ENCODE measurements at regions not wholly inside any gene's neighbourhood (a gene's known extent, or its start where the extent isn't known, plus 50 kb on each side); places are given as distances from the start of the nearest gene placed in this dataset.

DNA sequence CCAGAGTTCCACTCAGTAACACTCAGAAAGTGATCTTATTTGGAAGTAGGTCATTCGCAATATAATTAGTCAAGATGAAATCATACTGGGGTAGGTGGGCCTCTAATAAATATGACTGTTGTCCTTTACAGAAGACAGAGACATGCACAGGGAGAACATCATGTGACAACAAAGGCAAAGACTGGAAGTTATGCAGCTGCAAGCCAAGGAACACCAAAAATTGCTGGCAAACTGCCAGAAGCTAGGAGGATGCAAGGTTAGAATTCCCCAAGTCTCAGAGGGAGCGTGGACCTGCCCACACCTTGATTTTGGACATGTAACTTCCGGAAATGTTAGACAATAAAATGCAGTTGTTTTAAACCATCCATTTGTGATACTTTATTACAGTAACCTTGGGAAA lies 471.5 kb upstream of the AGTR1 start:
- no peak for DNase-seq (ENCODE audit: low read depth)

DNA sequence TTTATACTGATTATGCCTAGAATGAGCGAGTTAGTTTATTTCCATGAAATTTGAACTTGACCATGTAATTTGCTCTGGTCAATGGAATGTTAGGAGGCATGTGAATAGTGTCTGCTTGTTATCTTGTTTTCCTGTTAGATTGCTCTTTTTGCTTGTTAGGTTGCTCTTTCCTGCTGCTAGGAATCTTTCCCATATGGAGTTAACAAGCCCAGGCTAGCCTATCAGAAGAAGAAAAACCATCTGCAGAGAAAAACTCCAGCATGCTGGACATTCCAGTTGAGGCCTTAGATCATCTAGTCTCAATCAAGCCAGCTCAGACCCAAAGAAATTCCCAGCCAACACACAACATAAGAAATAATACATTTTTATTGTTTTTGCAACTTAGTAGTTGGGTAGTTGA lies 470.2 kb upstream of the AGTR1 start:
- peak; percentile 25 for DNase-seq (ENCODE audit: low read depth)

DNA sequence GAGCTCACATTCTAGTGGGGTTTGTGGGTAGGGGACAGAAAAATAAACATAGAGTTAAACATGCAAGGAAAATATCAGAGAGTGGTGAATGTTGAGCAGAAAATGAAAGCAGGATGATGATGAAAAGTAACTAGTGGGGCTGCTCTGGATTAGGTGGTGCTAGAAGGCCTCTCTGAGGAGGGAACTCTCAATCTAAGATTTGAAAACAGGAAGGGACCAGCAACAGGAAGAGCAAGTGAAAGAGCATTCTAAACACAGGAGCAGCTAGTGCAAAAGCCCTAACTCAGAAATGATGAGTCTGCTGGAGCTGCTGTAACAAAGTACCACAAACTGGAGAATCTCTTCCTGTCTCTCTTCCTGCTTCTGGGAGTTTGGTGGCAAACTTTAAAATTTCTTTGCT lies 468.6 kb upstream of the AGTR1 start:
- no peak for DNase-seq (ENCODE audit: low read depth)

DNA sequence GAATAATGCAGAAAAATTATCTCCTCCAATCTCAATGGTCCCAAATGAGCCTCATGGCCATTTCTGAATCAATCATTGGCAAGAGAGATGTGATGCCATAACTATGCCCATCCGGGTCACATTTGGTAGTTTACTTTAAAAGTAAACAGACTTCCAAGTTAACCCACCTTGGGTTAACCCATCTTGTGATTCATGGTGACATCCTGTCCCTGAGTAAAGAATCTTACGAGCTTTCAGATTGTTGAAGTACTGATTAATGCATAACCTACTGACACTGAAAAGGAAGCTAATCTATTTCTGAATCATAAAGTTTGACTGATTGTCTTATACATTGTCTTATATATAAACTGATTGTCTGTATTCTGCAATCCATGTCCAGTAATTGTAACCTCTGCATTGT lies 467.2 kb upstream of the AGTR1 start:
- no peak for DNase-seq (ENCODE audit: low read depth)

DNA sequence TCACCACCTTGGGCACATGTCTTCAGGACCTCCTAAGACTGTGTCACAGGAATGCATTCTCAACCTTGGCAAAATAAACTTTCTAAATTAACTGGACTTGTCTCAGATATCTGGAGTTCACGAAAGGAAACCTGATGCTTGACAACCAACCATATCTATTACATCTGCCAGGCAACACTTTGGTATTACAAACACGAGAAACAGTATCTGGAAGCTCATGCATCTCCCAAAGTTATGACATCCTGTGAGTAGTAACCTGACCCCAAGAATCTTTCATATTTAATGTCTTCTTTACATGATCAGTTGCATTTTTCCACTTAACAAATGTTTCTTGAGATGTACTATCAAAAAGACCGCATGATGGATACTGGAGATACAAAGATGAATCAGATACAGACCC lies 465.3 kb upstream of the AGTR1 start:
- peak; percentile 49 for DNase-seq (ENCODE audit: low read depth)

DNA sequence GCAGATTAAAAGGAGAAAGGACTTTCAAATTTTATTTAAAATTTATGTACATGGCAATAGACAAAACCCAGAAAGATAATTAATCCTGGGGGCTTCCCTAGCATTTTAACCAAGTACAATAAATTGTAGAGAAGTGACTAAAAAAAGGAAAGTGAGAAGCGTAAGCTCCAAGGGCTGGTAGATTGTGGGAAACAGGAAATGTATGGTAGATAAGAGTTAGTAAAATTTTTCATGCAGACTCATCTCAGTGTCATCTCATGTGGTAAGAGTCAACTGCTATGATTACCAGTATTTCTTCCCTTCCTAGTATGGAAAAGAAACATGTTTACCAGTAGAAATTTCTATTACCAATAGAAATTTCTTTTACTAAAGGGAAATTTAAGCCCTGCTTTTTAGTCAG lies 464.3 kb upstream of the AGTR1 start:
- DNase-seq (ENCODE audit: low read depth), result peak; percentile 77

DNA sequence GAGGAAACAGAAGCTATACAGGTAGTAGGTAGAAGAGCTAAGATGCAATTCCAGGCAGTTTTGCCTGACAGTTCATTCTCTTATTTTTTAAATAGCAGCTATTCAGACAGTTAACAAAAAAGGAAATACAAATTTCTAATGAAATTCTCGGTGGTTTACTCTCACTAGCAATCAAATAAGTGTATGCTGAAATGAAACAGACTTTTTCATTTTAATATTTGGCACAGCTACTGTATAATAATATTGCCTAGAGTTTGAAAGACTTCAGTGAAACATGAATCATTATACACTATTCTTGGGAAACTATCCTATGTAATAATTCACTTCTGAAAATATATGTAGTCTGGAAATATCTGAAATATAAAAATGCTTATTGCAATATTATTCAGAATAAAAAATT lies 463.2 kb upstream of the AGTR1 start:
- no peak for DNase-seq (ENCODE audit: low read depth)

DNA sequence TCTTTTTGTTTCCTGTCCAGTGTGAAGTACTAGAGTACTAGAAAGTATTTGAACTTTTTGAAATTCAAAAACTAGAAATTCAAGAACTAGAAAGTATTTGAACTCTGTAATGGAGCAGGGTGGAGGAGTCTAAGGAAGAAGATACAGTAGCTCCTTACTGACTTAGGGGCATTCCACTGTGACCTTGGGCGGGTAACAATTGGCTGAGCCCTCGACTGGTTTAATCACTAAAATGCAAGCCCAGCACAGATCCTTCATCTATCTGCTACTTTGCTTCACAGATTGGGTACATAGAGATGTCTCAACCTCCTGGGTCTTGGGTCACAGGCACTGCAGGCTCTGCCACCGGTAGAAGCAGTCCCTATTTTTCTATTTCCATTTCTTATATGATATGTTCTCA lies 462.1 kb upstream of the AGTR1 start:
- no peak for DNase-seq (ENCODE audit: low read depth)

DNA sequence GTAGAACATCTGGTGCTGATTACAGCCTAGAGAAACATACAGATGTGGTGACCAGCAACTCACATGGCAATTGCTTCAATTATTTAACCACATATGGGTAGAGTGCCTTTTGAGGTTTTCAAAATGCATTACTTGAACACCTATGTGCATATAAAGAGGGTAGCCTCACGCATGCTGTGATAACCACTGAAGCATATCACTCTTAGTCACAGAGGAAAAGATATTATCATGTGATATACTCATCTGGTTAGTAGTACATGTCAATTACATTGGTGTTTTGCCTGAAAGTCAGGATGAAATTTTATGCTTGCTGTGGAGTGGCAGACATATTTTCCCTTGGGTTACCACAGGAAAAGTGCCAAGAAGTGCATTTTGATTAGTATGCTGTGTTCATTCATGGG lies 459.3 kb upstream of the AGTR1 start:
- DNase-seq (ENCODE audit: low read depth), result no peak

DNA sequence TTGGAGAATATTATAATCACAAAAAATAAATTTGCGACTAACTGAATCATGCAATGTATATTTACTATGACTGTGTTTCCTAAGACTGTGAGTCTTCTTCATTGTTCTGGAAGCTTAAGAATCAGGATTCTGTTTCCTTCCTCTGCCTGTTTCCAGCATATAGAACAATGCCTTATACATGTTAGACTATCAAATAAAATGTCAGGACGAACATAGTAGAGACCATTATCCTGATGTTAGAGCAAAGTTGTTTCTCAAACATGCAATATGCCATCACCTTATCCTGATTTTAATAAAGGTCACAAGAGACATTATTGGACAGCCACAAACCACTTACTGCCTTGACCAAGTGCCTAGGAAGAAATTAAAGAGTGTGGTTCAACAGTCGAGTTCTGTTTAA lies 457.4 kb upstream of the AGTR1 start:
- DNase-seq (ENCODE audit: low read depth), result no peak

DNA sequence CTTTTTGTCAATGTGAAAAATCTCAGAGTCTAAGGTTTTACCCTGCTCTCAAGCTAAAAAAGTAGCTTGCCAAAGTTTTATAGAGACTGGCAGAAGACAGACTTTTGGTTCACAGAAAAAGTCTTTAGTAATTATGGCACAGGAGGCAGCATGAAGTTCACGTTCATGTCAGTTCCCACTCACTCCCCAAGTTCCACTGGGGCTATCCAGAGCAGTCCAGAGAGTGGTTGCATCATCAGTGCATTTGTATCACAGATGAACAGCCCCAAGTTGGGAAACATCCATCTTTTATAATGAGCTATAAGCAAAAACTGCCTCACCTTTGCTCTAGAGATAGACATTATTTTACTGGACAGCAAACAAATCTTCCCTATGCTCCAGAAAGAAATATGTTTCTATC lies 454.1 kb upstream of the AGTR1 start:
- no peak for DNase-seq (ENCODE audit: low read depth)

DNA sequence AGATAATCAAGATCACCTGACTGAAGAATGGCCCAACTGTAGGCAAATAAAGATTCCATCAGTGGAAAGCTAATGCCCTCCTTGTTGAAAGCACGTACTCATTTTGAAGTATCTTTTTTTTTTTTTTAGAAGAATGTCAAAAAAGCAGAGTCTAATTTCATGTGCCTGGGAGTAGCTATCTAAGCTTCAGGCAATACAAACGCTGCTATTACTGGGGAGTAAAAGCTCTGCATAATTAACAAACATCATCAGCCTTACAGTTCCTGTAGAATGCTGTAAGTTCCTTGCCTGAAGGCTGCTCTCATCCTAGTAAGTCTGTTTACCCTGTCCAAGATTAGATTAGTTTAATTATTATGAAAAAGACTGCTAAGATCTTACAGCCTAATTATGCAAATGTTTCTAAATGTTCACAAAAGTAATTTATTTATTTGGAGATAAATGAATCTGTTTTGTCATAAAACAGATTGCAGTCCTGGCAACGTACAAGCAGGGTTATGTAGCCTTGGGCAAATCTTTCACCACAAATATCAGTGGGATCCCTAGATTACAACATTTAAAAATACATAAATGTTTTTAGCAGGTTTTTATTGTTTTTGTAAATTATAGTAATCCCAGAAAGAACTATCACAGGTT lies 451.3 kb upstream of the AGTR1 start:
- no peak for DNase-seq (ENCODE audit: low read depth)

DNA sequence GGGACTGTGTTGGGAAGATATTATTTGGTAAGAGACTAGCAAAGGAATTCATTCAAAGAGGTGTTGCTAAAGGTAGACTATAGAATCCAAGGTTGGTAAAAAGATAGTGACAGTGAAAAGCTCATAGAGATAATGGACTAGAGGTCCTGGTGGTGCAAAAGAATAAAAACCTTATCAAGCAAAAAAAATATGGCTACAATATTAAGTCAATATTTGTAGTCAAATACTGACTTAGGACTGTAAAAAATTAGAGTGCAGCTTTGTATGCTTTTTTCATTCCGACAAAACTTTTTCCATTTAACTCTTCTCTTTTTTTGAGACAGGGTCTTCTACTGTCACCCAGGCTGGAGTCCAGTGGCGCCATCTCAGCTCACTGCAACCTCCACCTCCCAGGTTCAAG lies 444.0 kb upstream of the AGTR1 start:
- DNase-seq (ENCODE audit: low read depth), result no peak

DNA sequence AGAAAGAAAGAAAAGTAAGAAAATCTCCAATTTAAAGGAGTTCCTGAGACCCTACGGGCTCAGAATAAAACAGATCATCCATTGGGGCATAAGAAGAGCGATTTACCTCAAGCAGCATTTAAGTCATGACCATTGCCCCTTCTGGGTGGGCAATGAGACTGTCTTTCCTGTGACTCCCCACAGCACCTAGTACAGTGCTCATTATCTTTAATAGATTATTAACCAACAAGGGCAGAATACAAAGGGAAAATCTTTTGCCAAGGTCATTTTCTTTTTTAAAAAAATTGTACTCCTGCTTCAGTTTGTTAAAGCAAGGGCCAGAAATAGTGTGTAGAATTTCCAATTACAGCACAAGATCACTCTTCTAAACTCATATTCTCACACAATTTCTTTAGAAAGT lies 443.3 kb upstream of the AGTR1 start:
- no peak for DNase-seq (ENCODE audit: low read depth)

DNA sequence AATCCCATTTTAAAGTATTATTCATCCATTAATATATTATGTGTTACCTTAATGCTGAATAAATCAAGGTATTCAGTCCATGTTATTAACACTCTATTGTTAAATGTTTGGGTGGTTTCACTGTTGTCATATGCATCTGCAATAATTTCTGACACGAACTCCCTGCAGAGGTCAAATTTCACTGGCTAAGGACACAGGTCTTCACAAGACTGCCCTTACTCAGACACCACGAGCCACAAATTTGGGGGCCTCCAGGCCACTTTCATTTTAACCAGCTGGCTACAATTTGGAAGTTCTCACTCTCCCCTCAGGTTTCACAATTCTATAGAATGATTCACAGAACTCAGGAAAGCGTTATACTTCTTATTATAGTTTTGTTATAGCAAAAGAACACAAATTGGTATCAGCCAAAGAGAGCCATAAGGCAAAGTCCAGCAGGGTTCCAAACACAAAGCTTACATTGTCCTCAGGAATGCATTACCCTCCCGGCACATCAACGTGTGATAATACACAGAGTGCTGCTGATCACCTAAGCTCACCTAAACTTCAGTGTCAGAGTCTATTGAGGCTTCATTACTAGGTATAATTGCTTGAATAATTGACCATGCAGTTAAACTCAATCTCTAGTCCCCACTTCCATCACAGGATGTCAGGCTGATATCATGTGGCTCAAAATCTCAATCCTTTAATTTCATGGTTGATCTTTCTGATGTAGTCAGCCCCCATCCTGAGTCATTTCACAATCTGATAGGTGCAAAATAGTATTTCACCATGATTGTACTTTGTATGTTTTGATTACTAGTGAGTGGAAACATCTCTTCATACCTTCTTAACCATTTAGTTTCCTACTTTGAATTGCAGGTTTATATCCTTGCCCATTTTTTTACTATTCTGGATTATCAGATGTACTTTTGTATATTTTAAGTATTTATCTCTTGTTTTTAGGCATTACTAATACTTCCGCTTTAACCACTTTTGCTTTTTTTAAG lies 441.4 kb upstream of the AGTR1 start:
- DNase-seq (ENCODE audit: low read depth), result no peak

DNA sequence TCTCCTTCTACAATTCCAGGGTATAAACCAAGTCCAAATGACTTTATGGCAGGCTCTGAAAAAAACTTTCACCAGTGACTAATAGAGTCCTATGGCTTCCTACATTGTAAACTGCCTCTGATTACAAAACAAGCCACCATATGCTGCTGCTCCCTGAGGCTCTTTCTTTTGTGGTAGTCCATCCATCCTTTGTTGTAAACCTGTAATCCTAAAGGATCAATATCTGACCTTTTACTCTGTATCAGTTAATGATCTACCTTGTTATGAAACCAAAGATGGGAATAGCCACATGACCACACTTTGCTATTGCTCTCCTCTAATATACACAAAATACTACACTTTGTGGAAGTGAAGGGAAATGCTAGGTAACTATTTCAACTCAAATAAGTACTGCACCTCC lies 434.7 kb upstream of the AGTR1 start:
- DNase-seq (ENCODE audit: low read depth), result no peak

DNA sequence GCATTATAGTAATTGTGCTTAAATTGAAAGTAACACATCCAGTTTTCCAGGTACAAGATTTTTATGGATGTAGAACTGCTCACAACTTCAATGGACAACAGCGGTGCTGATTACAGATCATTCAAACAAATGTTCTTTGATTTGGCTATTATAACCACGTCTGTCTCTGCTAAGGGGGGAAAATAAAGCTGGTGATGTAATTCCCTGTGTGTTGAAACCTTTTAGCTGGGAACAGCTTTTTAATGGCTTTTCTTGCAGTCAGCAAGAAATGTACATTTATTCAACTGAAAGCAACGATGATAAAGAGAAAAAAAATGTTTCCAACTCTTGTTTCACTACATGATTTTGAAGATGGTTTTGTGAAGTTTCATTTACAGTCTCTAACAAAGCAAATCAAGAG lies 431.9 kb upstream of the AGTR1 start:
- no peak for DNase-seq (ENCODE audit: low read depth)

DNA sequence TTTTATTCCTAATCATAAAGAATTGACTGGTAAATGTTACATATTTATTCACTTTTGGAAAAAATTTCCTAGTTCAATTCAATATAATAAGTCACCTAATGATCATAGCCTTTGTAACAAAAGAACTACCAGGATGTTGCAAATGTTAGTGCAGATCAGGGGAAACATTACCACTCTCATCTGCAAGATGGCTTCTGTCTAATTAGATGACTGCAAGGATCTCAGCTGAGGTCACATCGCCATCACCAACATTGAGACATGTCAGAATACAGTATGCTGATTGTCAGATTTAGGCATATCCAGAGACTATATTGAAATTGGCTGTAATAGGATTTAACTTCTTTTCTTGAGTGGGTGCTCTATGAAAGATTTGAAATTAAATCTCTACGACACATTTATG lies 431.4 kb upstream of the AGTR1 start:
- no peak for DNase-seq (ENCODE audit: low read depth)

DNA sequence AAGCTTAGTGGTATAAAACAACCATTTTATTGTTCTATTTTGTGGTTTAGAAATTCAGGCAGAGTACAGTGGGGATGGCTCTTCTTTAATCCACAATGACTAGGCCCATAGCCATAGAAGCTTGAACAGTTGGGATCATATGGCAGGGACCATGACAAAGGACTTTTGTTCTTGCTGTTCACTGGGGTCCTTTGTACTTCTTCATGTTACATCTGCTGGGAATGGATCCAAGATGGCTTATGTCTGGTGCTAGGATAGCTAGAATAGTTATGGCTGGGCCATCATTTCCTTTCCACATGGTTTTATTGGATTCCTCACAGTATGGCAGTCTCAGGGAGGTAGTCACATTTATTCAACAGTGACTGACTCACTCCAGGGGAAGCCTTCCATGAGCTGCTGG lies 427.9 kb upstream of the AGTR1 start:
- peak; percentile 10 for DNase-seq (ENCODE audit: low read depth)

DNA sequence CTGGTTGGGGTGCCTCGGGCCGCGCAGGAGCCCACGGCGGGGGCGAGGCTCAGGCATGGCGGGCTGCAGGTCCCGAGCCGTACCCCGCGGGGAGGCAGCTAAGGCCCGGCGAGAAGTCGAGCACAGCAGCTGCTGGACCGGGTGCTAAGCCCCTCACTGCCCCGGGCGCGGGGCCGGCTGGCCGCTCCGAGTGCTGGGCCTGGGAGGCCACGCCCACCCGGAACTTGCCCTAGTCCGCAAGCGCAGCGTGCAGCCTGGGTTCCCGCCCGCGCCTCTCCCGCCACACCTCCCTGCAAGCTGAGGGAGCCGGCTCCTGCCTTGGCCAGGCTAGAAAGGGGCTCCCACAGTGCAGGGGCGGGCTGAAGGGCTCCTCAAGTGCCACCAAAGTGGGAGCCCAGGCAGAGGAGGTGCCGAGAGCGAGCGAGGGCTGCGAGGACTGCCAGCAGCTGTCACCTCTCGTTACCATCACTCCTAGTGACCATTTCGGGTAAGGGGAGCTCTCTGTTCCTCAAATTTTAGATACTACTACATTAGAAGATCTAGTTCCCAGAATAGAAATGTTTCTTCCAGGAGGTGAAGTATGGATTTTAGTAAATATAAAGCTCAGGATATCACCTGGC lies 417.0 kb upstream of the AGTR1 start:
- DNase-seq (ENCODE audit: low read depth), result no peak

DNA sequence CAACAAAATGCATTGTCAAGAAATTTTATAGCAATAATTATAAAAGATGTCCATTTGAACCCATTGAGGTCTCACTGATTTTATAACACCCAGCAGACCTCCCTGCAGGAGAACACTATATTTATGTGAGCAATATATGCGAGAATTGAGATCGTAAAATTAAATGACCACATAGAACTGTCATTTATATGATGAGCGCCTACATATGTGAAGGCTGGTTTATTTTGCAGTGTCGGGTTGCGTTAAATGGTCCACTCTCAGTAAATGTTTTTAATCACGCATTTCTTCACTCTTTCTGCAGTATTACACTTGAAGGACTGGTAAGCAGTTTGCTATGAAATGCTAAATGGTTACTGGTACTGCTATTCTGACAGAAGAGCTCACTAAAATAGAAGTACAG lies 408.5 kb upstream of the AGTR1 start:
- DNase-seq (ENCODE audit: low read depth), result no peak

DNA sequence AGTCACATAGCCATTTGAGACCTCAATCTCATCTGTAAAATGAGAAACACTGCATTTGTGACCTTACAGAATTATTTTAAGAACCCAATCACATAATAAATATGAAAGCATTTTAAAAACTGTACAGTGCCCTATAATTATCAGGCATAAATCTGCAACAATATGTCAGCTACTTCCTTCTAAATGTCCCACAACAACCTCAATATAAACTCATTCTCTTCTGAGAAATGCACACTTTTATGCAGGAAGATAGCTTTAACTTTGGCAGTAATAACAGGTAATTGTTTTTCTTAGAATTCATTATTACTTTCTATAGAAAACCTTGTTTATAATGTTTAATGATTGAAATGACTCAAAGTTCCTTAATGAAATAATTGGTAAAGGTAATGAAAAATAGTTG lies 400.7 kb upstream of the AGTR1 start:
- DNase-seq (ENCODE audit: low read depth), result no peak

DNA sequence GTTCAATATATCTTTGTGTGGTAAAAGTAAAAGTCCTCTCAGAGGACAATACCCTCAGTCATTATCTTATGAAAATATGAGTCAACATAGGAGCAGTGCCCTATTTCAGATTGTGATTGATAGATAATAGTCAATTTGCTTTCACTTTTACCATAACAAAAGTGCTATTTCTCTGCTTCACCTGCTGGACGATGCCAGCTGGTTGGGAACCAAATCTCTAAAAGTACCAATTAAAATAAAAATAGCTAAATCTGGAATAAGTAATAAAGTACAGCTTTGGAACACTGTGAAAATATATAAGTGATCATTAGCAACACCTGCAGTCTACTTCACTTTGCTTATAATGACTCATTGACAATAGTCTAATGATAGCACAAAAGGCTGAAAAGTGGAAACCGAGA lies 390.3 kb upstream of the AGTR1 start:
- DNase-seq (ENCODE audit: low read depth), result no peak

Measured in iris pigment epithelial cell (primary cell).